GM13977 (cell line): ENCODE measurements at regions not wholly inside any gene's neighbourhood (a gene's known extent, or its start where the extent isn't known, plus 50 kb on each side); places are given as distances from the start of the nearest gene placed in this dataset.

Source experiments
- DNase-seq: peaks from one replicate; pipeline ENCODE4 v3.0.0; 2012; ENCODE audit warnings: low spot score
- in situ Hi-C: fragments of 300-500 bp; cut with MboI; formaldehyde crosslinking; loops from one replicate; pipeline ENCODE4 v1.12.0; 2022; ENCODE audit warnings: low sequenced_read_pairs, low pct_unique_long_range_greater_than_20kb, mixed read lengths, inconsistent platforms; ENCODE audit not compliant: unreplicated experiment
- TF ChIP-seq, protein P1 (sequence below): IDR thresholded peaks from 2 replicates; pipeline ENCODE4 v1.5.1; 2012; ENCODE audit warnings: mild to moderate bottlenecking, control low read depth; ENCODE audit not compliant: insufficient read depth; ENCODE audit errors: extremely low read depth, missing control alignments

GRCh38 chr2:120404941-120405758, 59.2 kb downstream of the INHBB start:
- in situ Hi-C loops: no loop called here
- TF ChIP-seq, protein P1, sequence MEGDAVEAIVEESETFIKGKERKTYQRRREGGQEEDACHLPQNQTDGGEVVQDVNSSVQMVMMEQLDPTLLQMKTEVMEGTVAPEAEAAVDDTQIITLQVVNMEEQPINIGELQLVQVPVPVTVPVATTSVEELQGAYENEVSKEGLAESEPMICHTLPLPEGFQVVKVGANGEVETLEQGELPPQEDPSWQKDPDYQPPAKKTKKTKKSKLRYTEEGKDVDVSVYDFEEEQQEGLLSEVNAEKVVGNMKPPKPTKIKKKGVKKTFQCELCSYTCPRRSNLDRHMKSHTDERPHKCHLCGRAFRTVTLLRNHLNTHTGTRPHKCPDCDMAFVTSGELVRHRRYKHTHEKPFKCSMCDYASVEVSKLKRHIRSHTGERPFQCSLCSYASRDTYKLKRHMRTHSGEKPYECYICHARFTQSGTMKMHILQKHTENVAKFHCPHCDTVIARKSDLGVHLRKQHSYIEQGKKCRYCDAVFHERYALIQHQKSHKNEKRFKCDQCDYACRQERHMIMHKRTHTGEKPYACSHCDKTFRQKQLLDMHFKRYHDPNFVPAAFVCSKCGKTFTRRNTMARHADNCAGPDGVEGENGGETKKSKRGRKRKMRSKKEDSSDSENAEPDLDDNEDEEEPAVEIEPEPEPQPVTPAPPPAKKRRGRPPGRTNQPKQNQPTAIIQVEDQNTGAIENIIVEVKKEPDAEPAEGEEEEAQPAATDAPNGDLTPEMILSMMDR: no peak
- DNase-seq: no peak

GRCh38 chr2:120405759-120406099, 59.8 kb downstream of the INHBB start:
- DNase-seq: no peak
- in situ Hi-C loops: no loop called here
- TF ChIP-seq, protein P1: no peak

DNA sequence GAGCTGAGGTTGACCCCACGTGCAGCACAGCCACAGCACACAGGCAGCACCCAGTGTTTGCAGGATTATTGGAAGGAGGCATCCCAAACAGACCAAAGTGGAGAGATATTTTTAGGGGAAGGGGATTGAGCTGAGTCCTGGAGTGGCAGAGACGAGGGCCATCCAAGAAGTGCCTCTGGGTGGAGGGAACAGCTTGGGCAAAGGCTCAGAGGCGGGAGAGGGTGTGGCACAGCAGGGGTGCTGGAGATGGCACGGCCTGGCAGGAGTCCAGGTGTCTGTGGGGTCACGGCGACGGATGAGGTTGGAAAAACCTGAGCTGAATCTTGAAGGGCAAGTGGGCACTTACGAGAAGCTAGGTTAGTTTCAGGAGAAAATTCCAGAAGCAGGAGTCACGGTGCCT, 60.6 kb downstream of the INHBB start:
- in situ Hi-C loops: no loop called here
- TF ChIP-seq, protein P1: no peak
- no peak for DNase-seq

- in situ Hi-C loops: no loop called here
- no peak for DNase-seq
- TF ChIP-seq, protein P1: no peak
Measured at GRCh38 chr2:120410487-120410886, 64.6 kb downstream of the INHBB start.

- TF ChIP-seq, protein P1: no peak
- no peak for DNase-seq
- in situ Hi-C loops: no loop called here
Measured at GRCh38 chr2:120415060-120415459, 69.1 kb downstream of the INHBB start.

DNA sequence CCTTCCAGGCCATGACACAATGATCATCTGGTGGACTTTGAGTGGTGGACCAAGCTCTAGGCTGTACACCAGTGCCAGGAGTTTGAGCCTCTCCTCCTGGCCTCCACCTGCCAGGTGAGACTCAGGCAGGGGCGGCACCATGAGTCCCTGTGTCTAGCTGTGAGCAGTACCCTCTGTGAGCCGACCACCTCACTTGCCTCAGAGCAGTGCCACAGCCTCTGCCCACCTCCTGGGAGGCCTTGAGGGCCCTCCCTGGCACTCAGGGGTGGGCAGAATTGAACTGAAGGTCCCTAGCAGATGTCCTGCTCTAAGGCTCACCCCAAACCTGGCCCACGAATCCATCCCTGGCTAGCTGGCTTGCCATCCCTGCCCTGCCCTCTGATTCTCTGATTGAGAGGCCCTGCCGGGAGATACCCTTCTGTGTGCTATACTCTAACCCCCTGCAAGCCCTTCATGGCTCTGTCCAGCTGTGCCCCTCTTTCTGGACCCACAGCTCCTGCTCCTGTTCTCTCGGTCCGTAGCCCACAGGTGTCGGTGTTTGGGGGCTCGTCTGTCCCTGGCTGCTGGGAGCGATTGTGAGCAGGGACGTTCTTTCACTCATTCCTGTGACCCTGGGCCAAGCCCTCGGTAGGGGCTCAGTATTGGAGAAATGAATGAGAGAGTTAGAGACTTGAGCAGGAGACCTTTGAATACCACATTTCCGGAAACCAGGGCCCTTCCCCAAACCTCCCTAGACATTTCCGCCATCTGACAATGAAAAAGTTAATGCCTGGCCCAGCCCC, 70.0 kb downstream of the INHBB start:
- DNase-seq: no peak
- TF ChIP-seq, protein P1: no peak
- in situ Hi-C loops: no loop called here
